Type B pancreatic cell (in vitro differentiated cells): ENCODE measurements at regions not wholly inside any gene's neighbourhood (a gene's known extent, or its start where the extent isn't known, plus 50 kb on each side); places are given as distances from the start of the nearest gene placed in this dataset.

Experiments used
- DNase-seq: peaks from one replicate; pipeline ENCODE4 v3.0.0; 2021; ENCODE audit warnings: mixed read lengths; ENCODE audit not compliant: unreplicated experiment; ENCODE audit errors: extremely low spot score
- H3K27ac Mint-ChIP-seq: 2 replicates; pipeline ENCODE4 v1.8.0; 2021; ENCODE audit warnings: mild to moderate bottlenecking, mixed read lengths
- H3K27me3 Mint-ChIP-seq: 2 replicates; pipeline ENCODE4 v1.8.0; 2021; ENCODE audit warnings: mixed read lengths
- H3K36me3 Mint-ChIP-seq: 2 replicates; pipeline ENCODE4 v1.8.0; 2021; ENCODE audit warnings: mixed read lengths
- H3K4me1 Mint-ChIP-seq: one replicate; pipeline ENCODE4 v1.8.0; 2021; ENCODE audit warnings: mixed read lengths; ENCODE audit not compliant: unreplicated experiment
- H3K4me3 Mint-ChIP-seq: 2 replicates; pipeline ENCODE4 v1.8.0; 2021; ENCODE audit warnings: mild to moderate bottlenecking, mixed read lengths
- H3K9me3 Mint-ChIP-seq: 2 replicates; pipeline ENCODE4 v1.8.0; 2021; ENCODE audit warnings: mixed read lengths
- TF ChIP-seq, protein P1 (sequence below): fragments of 200-600 bp; sonication (generic); conservative IDR thresholded peaks from 2 replicates; pipeline ENCODE4 v1.5.0; 2021; ENCODE audit warnings: antibody characterized with exemption, mild to moderate bottlenecking

DNA sequence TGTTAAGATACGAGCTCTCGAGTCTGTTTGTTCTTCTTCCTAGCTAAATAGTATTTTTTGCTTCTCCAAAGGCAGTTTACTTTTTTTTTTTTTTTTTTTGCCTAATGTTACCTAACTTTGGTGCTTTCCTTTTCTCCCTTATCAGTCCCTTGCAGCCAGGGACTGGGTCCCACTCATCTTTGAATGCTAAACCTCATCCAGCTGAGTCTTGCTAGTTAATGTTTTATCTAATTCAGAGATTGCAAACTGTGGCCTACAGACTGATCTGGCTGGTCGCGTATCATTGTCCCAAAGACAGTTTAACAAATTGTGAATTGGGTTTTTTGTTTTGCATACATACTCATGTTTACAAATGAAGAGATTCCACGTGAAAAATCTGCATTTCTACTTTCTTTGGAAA, 95.7 kb upstream of the EFNA5 start:
- Mint-ChIP-seq H3K4me3 (no peak overlapping the region), H3K9me3 (no peaks in the 10 kb centered on the region), H3K4me1 (peaks cover 42% of the 10 kb centered on the region), H3K36me3 (no peaks in the 10 kb centered on the region), H3K27me3 (peaks cover 3% of the 10 kb centered on the region), H3K27ac (no peak overlapping the region)
- DNase-seq = no peak
- TF ChIP-seq, protein P1, sequence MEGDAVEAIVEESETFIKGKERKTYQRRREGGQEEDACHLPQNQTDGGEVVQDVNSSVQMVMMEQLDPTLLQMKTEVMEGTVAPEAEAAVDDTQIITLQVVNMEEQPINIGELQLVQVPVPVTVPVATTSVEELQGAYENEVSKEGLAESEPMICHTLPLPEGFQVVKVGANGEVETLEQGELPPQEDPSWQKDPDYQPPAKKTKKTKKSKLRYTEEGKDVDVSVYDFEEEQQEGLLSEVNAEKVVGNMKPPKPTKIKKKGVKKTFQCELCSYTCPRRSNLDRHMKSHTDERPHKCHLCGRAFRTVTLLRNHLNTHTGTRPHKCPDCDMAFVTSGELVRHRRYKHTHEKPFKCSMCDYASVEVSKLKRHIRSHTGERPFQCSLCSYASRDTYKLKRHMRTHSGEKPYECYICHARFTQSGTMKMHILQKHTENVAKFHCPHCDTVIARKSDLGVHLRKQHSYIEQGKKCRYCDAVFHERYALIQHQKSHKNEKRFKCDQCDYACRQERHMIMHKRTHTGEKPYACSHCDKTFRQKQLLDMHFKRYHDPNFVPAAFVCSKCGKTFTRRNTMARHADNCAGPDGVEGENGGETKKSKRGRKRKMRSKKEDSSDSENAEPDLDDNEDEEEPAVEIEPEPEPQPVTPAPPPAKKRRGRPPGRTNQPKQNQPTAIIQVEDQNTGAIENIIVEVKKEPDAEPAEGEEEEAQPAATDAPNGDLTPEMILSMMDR = no peak

DNA sequence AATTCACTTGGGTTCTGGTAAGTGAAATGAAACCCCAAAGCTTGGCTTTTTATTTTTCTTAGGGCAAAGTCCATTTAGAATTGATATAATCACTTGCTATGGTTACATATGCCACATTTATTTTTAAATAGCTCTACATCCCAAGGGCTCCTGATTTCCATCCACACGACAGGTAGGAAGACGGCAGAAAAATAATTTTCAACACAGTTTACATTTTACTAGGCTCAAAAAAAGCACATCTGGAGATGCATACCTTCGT, 95.0 kb upstream of the EFNA5 start:
- no peaks in the 10 kb centered on the region for H3K36me3 Mint-ChIP-seq
- DNase-seq = no peak
- peaks cover 45% of the 10 kb centered on the region for H3K4me1 Mint-ChIP-seq
- no peaks in the 10 kb centered on the region for H3K9me3 Mint-ChIP-seq
- H3K27me3 Mint-ChIP-seq = peaks cover 3% of the 10 kb centered on the region
- H3K4me3 Mint-ChIP-seq = no peak overlapping the region
- TF ChIP-seq, protein P1 = no peak
- H3K27ac Mint-ChIP-seq = no peak overlapping the region

DNA sequence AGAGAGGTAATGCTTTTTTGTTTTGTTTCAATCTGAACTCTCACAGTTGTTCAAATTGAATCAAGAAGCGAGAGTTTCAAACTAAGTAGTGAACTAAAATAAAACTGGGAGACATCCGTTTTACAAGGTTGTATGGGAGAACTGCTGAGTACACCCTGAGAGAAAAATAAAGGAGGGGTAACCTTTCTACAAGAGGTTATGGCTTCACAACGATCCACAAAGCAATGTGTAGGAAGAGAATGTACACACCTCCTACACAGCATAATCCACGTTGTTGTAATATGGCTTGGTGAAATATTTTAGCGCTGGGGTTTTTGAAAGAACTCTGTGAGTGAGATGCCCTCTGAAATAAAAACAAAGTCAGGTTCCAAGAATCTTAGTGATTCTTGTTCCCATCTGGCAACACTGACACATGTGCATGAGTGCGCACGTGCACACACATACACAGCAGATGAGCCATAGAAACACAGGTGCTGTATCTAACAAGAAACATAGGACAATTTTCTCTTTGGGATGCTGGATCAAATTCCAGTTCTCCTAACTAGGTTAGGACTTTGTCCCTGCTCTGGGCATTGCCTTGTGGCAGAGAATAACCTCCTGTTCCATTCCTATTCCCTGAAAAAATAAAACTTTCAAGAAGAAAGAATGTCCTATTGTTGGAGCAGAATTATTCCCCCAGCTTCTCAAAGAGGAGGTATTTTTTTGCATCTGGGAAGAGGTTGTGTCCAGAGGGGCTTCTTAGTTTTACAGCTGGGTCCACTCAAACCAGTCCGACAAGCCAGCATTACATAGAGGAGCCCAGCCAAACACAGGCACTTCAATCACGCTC, 94.5 kb upstream of the EFNA5 start:
- Mint-ChIP-seq H3K27ac (no peak overlapping the region), H3K36me3 (no peaks in the 10 kb centered on the region), H3K27me3 (peaks cover 3% of the 10 kb centered on the region), H3K4me1 (peaks cover 48% of the 10 kb centered on the region), H3K9me3 (no peaks in the 10 kb centered on the region), H3K4me3 (no peak overlapping the region)
- TF ChIP-seq, protein P1 = no peak
- DNase-seq = no peak

DNA sequence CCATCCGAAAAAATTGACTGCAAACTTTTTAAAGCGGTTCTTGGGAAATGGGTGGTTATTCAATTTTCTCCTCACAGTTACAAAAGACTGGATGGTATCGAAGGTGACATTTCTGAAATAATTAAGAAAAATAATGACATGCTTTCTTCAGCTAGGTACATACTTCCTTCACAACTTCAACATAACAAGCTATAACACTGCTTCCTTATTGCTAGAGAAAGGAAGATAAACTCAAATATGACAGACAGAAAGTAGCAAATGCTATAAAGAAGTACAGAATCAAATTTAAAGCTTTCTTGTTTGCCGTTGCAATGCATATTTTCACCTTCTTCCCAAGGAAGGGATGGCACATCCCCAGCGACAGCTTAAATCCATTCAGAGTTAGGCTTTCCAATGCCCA, 93.5 kb upstream of the EFNA5 start:
- no peak for DNase-seq
- no peaks in the 10 kb centered on the region for H3K9me3 Mint-ChIP-seq
- no peak overlapping the region for H3K4me3 Mint-ChIP-seq
- no peak overlapping the region for H3K27ac Mint-ChIP-seq
- peaks cover 41% of the 10 kb centered on the region for H3K4me1 Mint-ChIP-seq
- H3K27me3 Mint-ChIP-seq = peaks cover 3% of the 10 kb centered on the region
- TF ChIP-seq, protein P1 = no peak
- no peaks in the 10 kb centered on the region for H3K36me3 Mint-ChIP-seq

DNA sequence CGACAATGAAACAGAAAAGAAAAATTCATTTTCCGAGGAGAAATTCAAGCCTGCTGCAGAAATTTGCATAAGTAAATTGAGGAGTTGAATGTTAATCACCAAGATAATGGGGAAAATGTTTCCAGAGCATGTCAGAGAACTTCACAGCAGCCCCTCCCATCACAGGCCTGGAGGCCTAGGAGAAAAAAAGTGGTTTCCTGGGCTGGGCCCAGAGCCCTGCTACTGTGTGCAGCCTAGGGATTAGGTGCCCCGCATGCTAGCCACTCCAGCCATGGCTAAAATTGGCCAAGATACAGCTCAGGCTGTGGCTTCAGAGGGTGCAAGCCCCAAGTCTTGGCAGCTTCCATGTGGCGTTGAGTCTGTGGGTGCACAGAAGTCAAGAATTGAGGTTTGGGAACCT, 82.7 kb upstream of the EFNA5 start:
- no peak for DNase-seq
- H3K36me3 Mint-ChIP-seq = no peaks in the 10 kb centered on the region
- H3K4me3 Mint-ChIP-seq = no peak overlapping the region
- H3K4me1 Mint-ChIP-seq = no peaks in the 10 kb centered on the region
- TF ChIP-seq, protein P1 = no peak
- no peak overlapping the region for H3K27ac Mint-ChIP-seq
- no peaks in the 10 kb centered on the region for H3K27me3 Mint-ChIP-seq
- no peaks in the 10 kb centered on the region for H3K9me3 Mint-ChIP-seq
